GM12878 (cell line): ENCODE measurements at regions not wholly inside any gene's neighbourhood (a gene's known extent, or its start where the extent isn't known, plus 50 kb on each side); places are given as distances from the start of the nearest gene placed in this dataset.
"Not testable (repeated sequence)": the region's sequence is repeated elsewhere in the genome, so short reads cannot be mapped to it uniquely, and the experiment has no call there.

Source experiments
- ATAC-seq: fragments of 200-7000 bp; cut with Tn5 transposase; 3 replicates; pipeline ENCODE4 v1.9.1; 2020; ENCODE audit warnings: mild to moderate bottlenecking, moderate library complexity
- BruUV-seq: library from RNA; stranded (reverse); fragments of 400-500 nt; replicated peaks from 2 replicates; lab custom pipeline; 2021; lab: Mats Ljungman, UMichigan
- CTCF ChIA-PET: fragments of 300-600 bp; sonication (Branson Sonifier 250); formaldehyde crosslinking; extraction: SDS; loops from one replicate; lab custom pipeline; 2021; ENCODE audit warnings: inconsistent platforms; lab: Yijun Ruan, JAX
- POLR2A ChIA-PET: fragments of 350-600 bp; formaldehyde crosslinking; extraction: SDS; loops from one replicate; lab custom pipeline; 2021; ENCODE audit warnings: inconsistent platforms; lab: Charles Lee
- RAD21 ChIA-PET: fragments of 300-600 bp; sonication (Branson Sonifier 250); formaldehyde crosslinking; loops from one replicate; lab custom pipeline; 2023; ENCODE audit warnings: antibody characterized with exemption; ENCODE audit not compliant: unreplicated experiment; lab: Charles Lee
- SMC1A ChIA-PET: fragments of 300-600 bp; sonication (Branson Sonifier 250); formaldehyde crosslinking; loops from one replicate; lab custom pipeline; 2023; ENCODE audit not compliant: unreplicated experiment, uncharacterized antibody; lab: Charles Lee
- DNase-seq: peaks from one replicate; pipeline ENCODE4 v3.0.0-alpha.2; 2011; ENCODE audit warnings: low read depth, low spot score
- FAIRE-seq: peaks from 3 replicates; lab custom pipeline; 2011; peaks lifted over from hg19 to GRCh38; lab: Jason Lieb, UNC
- H2AFZ ChIP-seq: 2 replicates; pipeline ENCODE4 v1.6.0; 2011; ENCODE audit warnings: low read depth, low read length, control low read depth; ENCODE audit not compliant: control insufficient read depth
- H3K27ac ChIP-seq: 2 replicates; pipeline ENCODE4 v1.5.1; 2011; ENCODE audit warnings: control low read depth; ENCODE audit not compliant: control insufficient read depth, insufficient read depth
- H3K27me3 ChIP-seq, 2 experiments: replicated peaks in 1 of 2; 2 replicates each; pipeline versions ENCODE4 v1.6.0 to v1.6.1; 2011; ENCODE audit warnings: low read length in 1 of 2; ENCODE audit not compliant: control insufficient read depth in 2 of 2, insufficient read depth in 2 of 2
- H3K36me3 ChIP-seq, 2 experiments: 2 replicates each; pipeline ENCODE4 v1.5.1; 2011; ENCODE audit warnings: low read length in 1 of 2; ENCODE audit not compliant: control insufficient read depth in 2 of 2, insufficient read depth in 2 of 2
- H3K4me1 ChIP-seq: 2 replicates; pipeline ENCODE4 v1.6.1; 2011; ENCODE audit warnings: mild to moderate bottlenecking, low read length, moderate library complexity, mixed read lengths; ENCODE audit not compliant: control insufficient read depth, insufficient read depth
- H3K4me2 ChIP-seq: 2 replicates; pipeline ENCODE4 v1.6.0; 2011; ENCODE audit warnings: control low read depth; ENCODE audit not compliant: control insufficient read depth, insufficient read depth
- H3K4me3 ChIP-seq: fragments of 200-600 bp; sonication (generic); 2 replicates; pipeline ENCODE4 v1.5.1; 2016
- H3K79me2 ChIP-seq: 2 replicates; pipeline ENCODE4 v1.6.0; 2011; ENCODE audit warnings: low read length; ENCODE audit not compliant: control insufficient read depth, insufficient read depth
- H3K9ac ChIP-seq: 2 replicates; pipeline ENCODE4 v1.8.0; 2011; ENCODE audit warnings: low read length, control low read depth, mixed read lengths; ENCODE audit not compliant: control insufficient read depth, insufficient read depth
- H3K9me3 ChIP-seq: replicated peaks from 3 replicates; pipeline ENCODE4 v1.5.1; 2011; ENCODE audit warnings: mild to moderate bottlenecking, low read length; ENCODE audit not compliant: control insufficient read depth, insufficient read depth
- H4K20me1 ChIP-seq: 2 replicates; pipeline ENCODE4 v1.6.0; 2011; ENCODE audit not compliant: control insufficient read depth, insufficient read depth
- EZH2 ChIP-seq: IDR thresholded peaks from 2 replicates; pipeline ENCODE4 v1.6.1; 2012; ENCODE audit warnings: low read depth, mild to moderate bottlenecking, control low read depth, inconsistent platforms, low read length, borderline replicate concordance; ENCODE audit not compliant: control insufficient read depth
- MYB ChIP-seq: fragments of 150-350 bp; IDR thresholded peaks from 2 replicates; pipeline ENCODE4 v1.6.1; 2014; ENCODE audit warnings: mild to moderate bottlenecking, low read depth, low read length, borderline replicate concordance
- ZNF687 ChIP-seq: fragments of 450-650 bp; IDR thresholded peaks from 2 replicates; pipeline ENCODE4 v1.6.1; 2017; ENCODE audit warnings: mild to moderate bottlenecking, moderate library complexity
- WGBS: methylation state at CpG from one replicate; pipeline ENCODE4 v1.1.6; 2016; ENCODE audit warnings: low lambda C conversion rate; ENCODE audit not compliant: insufficient replicate concordance, insufficient coverage; ENCODE audit errors: missing lambda C conversion rate; 5-methylcytosine and 5-hydroxymethylcytosine counted together
- in situ Hi-C: fragments of 300-500 bp; cut with MboI; formaldehyde crosslinking; loops from 9 replicates; pipeline ENCODE4 v1.14.3; 2018; ENCODE audit warnings: mixed read lengths
- intact Hi-C: fragments of 100-400 bp; cut with micrococcal nuclease; formaldehyde crosslinking; loops from one replicate; pipeline ENCODE4 v1.14.2; 2022; ENCODE audit not compliant: unreplicated experiment

GRCh38 chr3:177891569-177891968 lies 644.7 kb upstream of the KCNMB2 start:
- RAD21 ChIA-PET, in situ Hi-C loops, DNase-seq, CTCF ChIA-PET, H4K20me1 ChIP-seq, H3K27me3 ChIP-seq, BruUV-seq, H3K4me1 ChIP-seq, H2AFZ ChIP-seq, intact Hi-C loops, H3K27ac ChIP-seq, ATAC-seq, FAIRE-seq, POLR2A ChIA-PET, SMC1A ChIA-PET, H3K9me3 ChIP-seq, H3K9ac ChIP-seq, H3K4me2 ChIP-seq, H3K79me2 ChIP-seq, H3K36me3 ChIP-seq, H3K4me3 ChIP-seq: not testable (repeated sequence)
- 66% methylated on average over 8 of the region's 29 CpGs for WGBS

- no TSS peak for BruUV-seq
- H3K9ac ChIP-seq: no peak overlapping the region
- H3K4me3 ChIP-seq: no peak overlapping the region
- CTCF ChIA-PET: interaction anchor here (0.6 kb wide), 1 partner anchor 189 kb away, joined by 3 read pairs; no protein-coding TSS in a partner anchor
- no peak for ATAC-seq
- no peaks in the 10 kb centered on the region for H3K9me3 ChIP-seq
- SMC1A ChIA-PET: interaction anchor here (0.6 kb wide), 1 partner anchor 352 kb away, joined by 3 read pairs; no protein-coding TSS in a partner anchor
- RAD21 ChIA-PET: no interaction called here
- TF ChIP-seq ZNF687: no peak
- TF ChIP-seq EZH2: no peak
- TF ChIP-seq MYB: no peak
- TF ChIP-seq, all 136 proteins: peak for 0
- H3K27me3 ChIP-seq: no peaks in the 10 kb centered on the region
- in situ Hi-C loops: no loop called here
- H2AFZ ChIP-seq: no peak overlapping the region
- POLR2A ChIA-PET: no interaction called here
- no peaks in the 10 kb centered on the region for H3K79me2 ChIP-seq
- no peaks in the 10 kb centered on the region for H4K20me1 ChIP-seq
- DNase-seq (no peak), FAIRE-seq (no peak)
- no peak overlapping the region for H3K27ac ChIP-seq
- intact Hi-C loops: no loop called here
- H3K4me1 ChIP-seq: no peaks in the 10 kb centered on the region
- 58% methylated on average over 2 of the region's 2 CpGs for WGBS
- no peak overlapping the region for H3K4me2 ChIP-seq
- no peaks in the 10 kb centered on the region for H3K36me3 ChIP-seq
These were observed 642.9 kb upstream of the KCNMB2 start for GRCh38 chr3:177893331-177893730.
